ENCODE measurements at regions not wholly inside any gene's neighbourhood (a gene's known extent, or its start where the extent isn't known, plus 50 kb on each side); places are given as distances from the start of the nearest gene placed in this dataset.
A peak's percentile ranks its signal among the peaks of the same experiment; 100 is the strongest.
"Not testable (repeated sequence)": the region's sequence is repeated elsewhere in the genome, so short reads cannot be mapped to it uniquely, and the experiment has no call there.

GRCh38 chr7:113207441-113207840, 89.1 kb upstream of the SMIM30 start:
- no peak for DNase-seq

GRCh38 chr7:113204415-113204814, 86.1 kb upstream of the SMIM30 start:
- DNase-seq: no peak

- no peak for DNase-seq
Measured at GRCh38 chr7:113202284-113202683, 83.9 kb upstream of the SMIM30 start.

GRCh38 chr7:113200281-113200680, 81.9 kb upstream of the SMIM30 start:
- peak; percentile 37 to 42 for DNase-seq

GRCh38 chr7:113199841-113200240, 81.5 kb upstream of the SMIM30 start:
- no peak for DNase-seq

- DNase-seq: no peak
Measured at GRCh38 chr7:113199136-113199535, 80.8 kb upstream of the SMIM30 start.

- DNase-seq: no peak
Measured at GRCh38 chr7:113198226-113198625, 79.9 kb upstream of the SMIM30 start.

- no peak for DNase-seq
Measured at GRCh38 chr7:113197274-113197673, 78.9 kb upstream of the SMIM30 start.

GRCh38 chr7:113188396-113188795, 70.0 kb upstream of the SMIM30 start:
- DNase-seq: no peak

- DNase-seq: no peak
Measured at GRCh38 chr7:113179313-113179712, 61.0 kb upstream of the SMIM30 start.

- DNase-seq: no peak
Measured at GRCh38 chr7:113176836-113177235, 58.5 kb upstream of the SMIM30 start.

- DNase-seq: not testable (repeated sequence)
Measured at GRCh38 chr7:113176180-113176579, 57.8 kb upstream of the SMIM30 start.

- no peak for DNase-seq
Measured at GRCh38 chr7:113175525-113176104, 57.3 kb upstream of the SMIM30 start.

GRCh38 chr7:113172726-113173125, 54.4 kb upstream of the SMIM30 start:
- DNase-seq: no peak

GRCh38 chr7:113170591-113170990, 52.2 kb upstream of the SMIM30 start:
- DNase-seq: no peak

Measured in inflammatory macrophage treated with lipopolysaccharide for 1 hour (primary cell).